GM19395 (cell line): ENCODE measurements at regions not wholly inside any gene's neighbourhood (a gene's known extent, or its start where the extent isn't known, plus 50 kb on each side); places are given as distances from the start of the nearest gene placed in this dataset.

Experiments
- ATAC-seq: cut with Tn5 transposase; IDR thresholded peaks from one replicate; pipeline ENCODE4 v1.9.1; 2021; ENCODE audit warnings: mild to moderate bottlenecking, moderate library complexity; ENCODE audit not compliant: unreplicated experiment

- no peak for ATAC-seq
These were observed 63.0 kb downstream of the INSIG1 start for GRCh38 chr7:155360495-155361345.

GRCh38 chr7:155361346-155361680, 63.6 kb downstream of the INSIG1 start:
- ATAC-seq = no peak

- no peak for ATAC-seq
These were observed 64.3 kb downstream of the INSIG1 start for GRCh38 chr7:155361947-155362346.

GRCh38 chr7:155362380-155363145, 64.9 kb downstream of the INSIG1 start:
- no peak for ATAC-seq

- no peak for ATAC-seq
These were observed 65.5 kb downstream of the INSIG1 start for GRCh38 chr7:155363146-155363539.

- no peak for ATAC-seq
These were observed 66.3 kb downstream of the INSIG1 start for GRCh38 chr7:155363852-155364600.

GRCh38 chr7:155365146-155365874, 67.6 kb downstream of the INSIG1 start:
- ATAC-seq = no peak

- no peak for ATAC-seq
These were observed 71.4 kb downstream of the INSIG1 start for GRCh38 chr7:155368894-155369600.

GRCh38 chr7:155369766-155370165, 72.1 kb downstream of the INSIG1 start:
- ATAC-seq = no peak

GRCh38 chr7:155371331-155371883, 73.7 kb downstream of the INSIG1 start:
- no peak for ATAC-seq

- ATAC-seq = no peak
These were observed 74.5 kb downstream of the INSIG1 start for GRCh38 chr7:155371884-155372781.

- ATAC-seq = no peak
These were observed 75.2 kb downstream of the INSIG1 start for GRCh38 chr7:155372782-155373358.

- no peak for ATAC-seq
These were observed 75.9 kb downstream of the INSIG1 start for GRCh38 chr7:155373359-155374273.

- ATAC-seq = no peak
These were observed 76.9 kb downstream of the INSIG1 start for GRCh38 chr7:155374276-155375252.

- no peak for ATAC-seq
These were observed 77.9 kb downstream of the INSIG1 start for GRCh38 chr7:155375337-155376277.
